HG02973 (cell line): ENCODE measurements at regions not wholly inside any gene's neighbourhood (a gene's known extent, or its start where the extent isn't known, plus 50 kb on each side); places are given as distances from the start of the nearest gene placed in this dataset.

ENCODE experiments used
- ATAC-seq: cut with Tn5 transposase; IDR thresholded peaks from one replicate; pipeline ENCODE4 v1.9.1; 2021; ENCODE audit warnings: moderate library complexity; ENCODE audit not compliant: unreplicated experiment

- no peak for ATAC-seq
Measured at GRCh38 chr1:37272626-37273025, 201.8 kb upstream of the ZC3H12A start.

- ATAC-seq: no peak
Measured at GRCh38 chr1:37274486-37274885, 199.9 kb upstream of the ZC3H12A start.

- ATAC-seq: no peak
Measured at GRCh38 chr1:37274938-37275631, 199.3 kb upstream of the ZC3H12A start.

GRCh38 chr1:37277366-37277765 lies 197.0 kb upstream of the ZC3H12A start:
- no peak for ATAC-seq

GRCh38 chr1:37281354-37281753 lies 193.0 kb upstream of the ZC3H12A start:
- ATAC-seq: no peak

- no peak for ATAC-seq
Measured at GRCh38 chr1:37282764-37283163, 191.6 kb upstream of the ZC3H12A start.

GRCh38 chr1:37284053-37284452 lies 190.3 kb upstream of the ZC3H12A start:
- ATAC-seq: no peak

- no peak for ATAC-seq
Measured at GRCh38 chr1:37286881-37287280, 187.5 kb upstream of the ZC3H12A start.

GRCh38 chr1:37288900-37289299 lies 185.5 kb upstream of the ZC3H12A start:
- ATAC-seq: peak; percentile 92

- ATAC-seq: no peak
Measured at GRCh38 chr1:37290718-37291117, 183.7 kb upstream of the ZC3H12A start.

- no peak for ATAC-seq
Measured at GRCh38 chr1:37292789-37293188, 181.6 kb upstream of the ZC3H12A start.

- ATAC-seq: no peak
Measured at GRCh38 chr1:37294096-37294495, 180.3 kb upstream of the ZC3H12A start.

- no peak for ATAC-seq
Measured at GRCh38 chr1:37294529-37294928, 179.9 kb upstream of the ZC3H12A start.

- ATAC-seq: no peak
Measured at GRCh38 chr1:37298769-37299168, 175.6 kb upstream of the ZC3H12A start.

GRCh38 chr1:37299216-37299615 lies 175.2 kb upstream of the ZC3H12A start:
- ATAC-seq: no peak

- ATAC-seq: no peak
Measured at GRCh38 chr1:37303884-37304574, 170.4 kb upstream of the ZC3H12A start.

- ATAC-seq: no peak
Measured at GRCh38 chr1:37305108-37305507, 169.3 kb upstream of the ZC3H12A start.

GRCh38 chr1:37305841-37306240 lies 168.5 kb upstream of the ZC3H12A start:
- ATAC-seq: no peak

- ATAC-seq: no peak
Measured at GRCh38 chr1:37306461-37306860, 167.9 kb upstream of the ZC3H12A start.

GRCh38 chr1:37306871-37307270 lies 167.5 kb upstream of the ZC3H12A start:
- ATAC-seq: no peak

- no peak for ATAC-seq
Measured at GRCh38 chr1:37308031-37308960, 166.1 kb upstream of the ZC3H12A start.

GRCh38 chr1:37309574-37309973 lies 164.8 kb upstream of the ZC3H12A start:
- no peak for ATAC-seq
